D721Med (cell line): ENCODE measurements at regions not wholly inside any gene's neighbourhood (a gene's known extent, or its start where the extent isn't known, plus 50 kb on each side); places are given as distances from the start of the nearest gene placed in this dataset.

Experiments used
- DNase-seq: peaks from one replicate; pipeline ENCODE4 v3.0.0; 2011; ENCODE audit warnings: low spot score; ENCODE audit not compliant: insufficient read length
- FAIRE-seq: peaks from 2 replicates; lab custom pipeline; 2011; peaks lifted over from hg19 to GRCh38; lab: Jason Lieb, UNC
- CTCF ChIP-seq: IDR thresholded peaks from 2 replicates; pipeline ENCODE4 v1.5.1; 2012; ENCODE audit warnings: mild to moderate bottlenecking, control low read depth; ENCODE audit not compliant: insufficient read depth; ENCODE audit errors: missing control alignments

GRCh38 chr10:128484041-128484440 lies 357.8 kb upstream of the MKI67 start:
- no peak for TF ChIP-seq CTCF
- no peak for FAIRE-seq
- DNase-seq = no peak

GRCh38 chr10:128485701-128486235 lies 359.5 kb upstream of the MKI67 start:
- FAIRE-seq (no peak), DNase-seq (no peak)
- no peak for TF ChIP-seq CTCF

- no peak for TF ChIP-seq CTCF
- FAIRE-seq (no peak), DNase-seq (no peak)
Observed at GRCh38 chr10:128487517-128487916, 361.3 kb upstream of the MKI67 start.

- DNase-seq = no peak
- no peak for FAIRE-seq
- no peak for TF ChIP-seq CTCF
Observed at GRCh38 chr10:128489324-128490247, 363.4 kb upstream of the MKI67 start.

GRCh38 chr10:128491686-128492085 lies 365.5 kb upstream of the MKI67 start:
- TF ChIP-seq CTCF = no peak
- DNase-seq (no peak), FAIRE-seq (no peak)

- TF ChIP-seq CTCF = no peak
- DNase-seq (no peak), FAIRE-seq (no peak)
Observed at GRCh38 chr10:128493811-128494210, 367.6 kb upstream of the MKI67 start.

- DNase-seq (no peak), FAIRE-seq (no peak)
- no peak for TF ChIP-seq CTCF
Observed at GRCh38 chr10:128494665-128495064, 368.4 kb upstream of the MKI67 start.
